GM12872 (cell line): ENCODE measurements at regions not wholly inside any gene's neighbourhood (a gene's known extent, or its start where the extent isn't known, plus 50 kb on each side); places are given as distances from the start of the nearest gene placed in this dataset.

ENCODE experiments used
- TF ChIP-seq, protein P1 (sequence below): IDR thresholded peaks from 3 replicates; pipeline ENCODE4 v1.5.1; 2011; ENCODE audit warnings: low read depth, mild to moderate bottlenecking, low read length, moderate library complexity; ENCODE audit not compliant: insufficient read depth

DNA sequence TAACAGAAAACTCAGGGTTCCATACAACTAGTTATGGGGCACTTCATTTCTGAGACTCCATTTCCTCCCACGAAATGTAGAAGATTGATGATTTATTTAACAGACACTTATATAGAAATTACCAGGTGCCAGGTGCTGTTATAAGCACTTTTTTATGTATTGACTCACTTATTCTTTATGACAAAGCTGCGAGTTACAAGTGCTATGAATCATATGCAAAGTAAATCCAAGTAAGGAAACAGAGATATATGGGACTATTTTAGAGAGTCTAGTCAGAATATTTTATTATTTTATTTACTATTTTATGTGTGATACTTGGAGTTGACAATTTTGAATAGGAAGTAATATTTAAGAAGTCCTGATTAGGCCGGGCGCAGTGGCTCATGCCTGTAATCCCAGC is 822.8 kb upstream of the C9orf72 start:
- TF ChIP-seq, protein P1, sequence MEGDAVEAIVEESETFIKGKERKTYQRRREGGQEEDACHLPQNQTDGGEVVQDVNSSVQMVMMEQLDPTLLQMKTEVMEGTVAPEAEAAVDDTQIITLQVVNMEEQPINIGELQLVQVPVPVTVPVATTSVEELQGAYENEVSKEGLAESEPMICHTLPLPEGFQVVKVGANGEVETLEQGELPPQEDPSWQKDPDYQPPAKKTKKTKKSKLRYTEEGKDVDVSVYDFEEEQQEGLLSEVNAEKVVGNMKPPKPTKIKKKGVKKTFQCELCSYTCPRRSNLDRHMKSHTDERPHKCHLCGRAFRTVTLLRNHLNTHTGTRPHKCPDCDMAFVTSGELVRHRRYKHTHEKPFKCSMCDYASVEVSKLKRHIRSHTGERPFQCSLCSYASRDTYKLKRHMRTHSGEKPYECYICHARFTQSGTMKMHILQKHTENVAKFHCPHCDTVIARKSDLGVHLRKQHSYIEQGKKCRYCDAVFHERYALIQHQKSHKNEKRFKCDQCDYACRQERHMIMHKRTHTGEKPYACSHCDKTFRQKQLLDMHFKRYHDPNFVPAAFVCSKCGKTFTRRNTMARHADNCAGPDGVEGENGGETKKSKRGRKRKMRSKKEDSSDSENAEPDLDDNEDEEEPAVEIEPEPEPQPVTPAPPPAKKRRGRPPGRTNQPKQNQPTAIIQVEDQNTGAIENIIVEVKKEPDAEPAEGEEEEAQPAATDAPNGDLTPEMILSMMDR: no peak

DNA sequence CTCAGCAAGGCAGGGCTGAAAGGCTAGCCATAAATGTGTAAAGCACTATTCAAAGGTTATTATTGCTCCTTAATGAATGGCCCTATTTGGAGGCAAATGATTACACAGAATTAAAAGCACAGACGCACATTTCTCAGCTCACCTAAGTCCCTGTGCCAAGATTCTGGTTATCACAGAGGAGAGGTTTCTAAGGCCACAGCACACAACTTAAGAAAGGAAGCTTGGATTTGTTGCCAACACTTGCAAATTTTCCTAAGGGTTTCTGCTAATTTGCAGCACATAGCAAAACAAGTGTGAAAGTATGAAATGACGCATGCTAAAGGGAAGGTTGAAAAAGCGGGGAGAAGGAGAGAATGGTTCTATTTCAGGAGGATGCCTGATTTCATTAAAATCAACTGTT is 834.1 kb upstream of the C9orf72 start:
- TF ChIP-seq, protein P1: no peak

DNA sequence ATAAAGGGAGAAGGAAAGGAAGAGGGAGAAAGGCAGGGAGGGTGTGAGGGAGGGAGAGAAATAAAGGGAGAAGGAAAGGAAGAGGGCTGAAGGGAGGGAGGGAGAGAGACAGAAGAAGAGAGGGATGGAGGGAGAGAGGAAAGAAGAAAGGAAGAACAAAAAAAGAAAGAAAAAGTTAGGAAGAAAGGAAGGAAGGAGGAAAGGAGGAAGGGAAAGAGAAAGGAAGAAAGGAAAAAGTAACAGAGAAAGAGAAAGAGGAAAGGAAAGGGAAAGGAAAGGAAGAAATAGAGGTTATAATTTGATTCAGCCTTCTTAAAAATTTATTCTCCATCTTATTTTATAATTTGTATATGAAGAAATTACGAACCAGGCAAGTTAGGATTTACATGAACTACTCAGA is 836.6 kb upstream of the C9orf72 start:
- TF ChIP-seq, protein P1: no peak

DNA sequence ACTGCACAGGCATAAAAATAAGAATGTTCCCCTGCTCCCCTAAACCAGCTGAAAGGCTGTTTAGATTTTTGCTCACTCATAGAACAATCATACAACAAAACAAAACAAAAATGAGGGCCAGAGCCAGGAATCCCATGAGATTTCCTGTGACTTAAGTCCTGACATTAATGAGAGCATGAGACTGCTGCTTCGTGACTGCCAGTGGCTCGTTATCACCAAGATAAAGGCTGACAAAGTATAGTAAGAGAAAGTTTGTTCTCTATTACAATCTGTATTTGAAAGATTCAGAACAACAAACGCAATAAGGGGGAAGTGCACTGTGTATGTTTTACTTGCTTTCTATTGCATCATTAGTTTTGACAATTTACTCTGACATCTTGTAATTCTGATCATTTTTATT is 837.1 kb upstream of the C9orf72 start:
- TF ChIP-seq, protein P1: no peak

- TF ChIP-seq, protein P1: no peak
Observed at GRCh38 chr9:28413471-28413870, 840.2 kb upstream of the C9orf72 start.

- TF ChIP-seq, protein P1: no peak
Observed at GRCh38 chr9:28423255-28423654, 850.0 kb upstream of the C9orf72 start.

GRCh38 chr9:28435456-28435855 is 862.2 kb upstream of the C9orf72 start:
- TF ChIP-seq, protein P1: no peak

- TF ChIP-seq, protein P1: no peak
Observed at GRCh38 chr9:28439688-28440087, 866.4 kb upstream of the C9orf72 start.
